ENCODE measurements at regions not wholly inside any gene's neighbourhood (a gene's known extent, or its start where the extent isn't known, plus 50 kb on each side); places are given as distances from the start of the nearest gene placed in this dataset.

DNA sequence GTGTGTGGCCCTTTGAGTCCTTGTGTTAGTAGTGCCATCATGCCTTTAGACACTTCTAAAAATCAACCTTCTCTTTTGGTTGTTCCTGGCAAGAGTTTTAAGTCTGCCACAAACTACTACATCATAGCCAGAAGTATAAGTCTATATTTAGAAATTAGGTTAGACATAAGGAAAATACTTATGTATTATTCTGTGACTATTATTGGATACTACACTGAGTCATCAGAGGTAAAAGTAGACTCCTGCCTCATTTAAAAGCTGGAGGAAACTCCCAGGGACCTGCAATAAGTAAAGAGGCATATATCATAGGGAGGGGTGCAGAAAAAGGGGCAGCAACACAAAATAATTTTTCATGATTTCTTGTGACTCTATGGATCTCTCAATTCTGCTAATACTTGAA, 99.4 kb upstream of the OSR1 start:
- no peak for DNase-seq (ENCODE audit: low read depth in 2 of 2)

DNA sequence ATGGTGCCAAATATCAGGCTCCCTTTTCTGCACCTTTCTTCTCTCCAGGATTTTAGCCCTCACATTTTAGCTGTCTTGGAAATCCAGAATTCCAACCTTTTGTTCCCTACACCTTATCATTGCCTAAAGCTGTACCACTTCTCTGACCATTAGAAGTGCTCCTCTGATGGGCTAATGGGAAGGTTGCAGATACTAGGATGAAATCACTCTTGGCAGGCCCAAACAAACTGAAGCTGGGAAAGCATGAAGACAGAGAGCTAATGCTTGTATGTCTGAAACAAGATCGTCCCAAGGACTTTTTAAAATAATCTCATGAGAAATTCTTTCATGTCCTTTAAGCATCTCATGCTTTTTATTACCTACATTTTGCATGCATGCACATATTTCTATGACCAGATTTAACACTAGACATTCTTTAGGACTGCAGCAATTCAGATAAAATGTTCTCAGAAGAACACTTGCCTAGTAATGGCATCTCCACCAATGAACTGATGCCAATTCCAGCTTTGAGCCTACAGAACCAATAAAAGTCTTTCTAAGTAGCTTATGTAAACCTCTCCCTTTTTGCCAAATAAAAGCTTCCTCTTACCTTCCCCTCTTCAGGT, 98.4 kb upstream of the OSR1 start:
- no peak for DNase-seq (ENCODE audit: low read depth in 2 of 2)

DNA sequence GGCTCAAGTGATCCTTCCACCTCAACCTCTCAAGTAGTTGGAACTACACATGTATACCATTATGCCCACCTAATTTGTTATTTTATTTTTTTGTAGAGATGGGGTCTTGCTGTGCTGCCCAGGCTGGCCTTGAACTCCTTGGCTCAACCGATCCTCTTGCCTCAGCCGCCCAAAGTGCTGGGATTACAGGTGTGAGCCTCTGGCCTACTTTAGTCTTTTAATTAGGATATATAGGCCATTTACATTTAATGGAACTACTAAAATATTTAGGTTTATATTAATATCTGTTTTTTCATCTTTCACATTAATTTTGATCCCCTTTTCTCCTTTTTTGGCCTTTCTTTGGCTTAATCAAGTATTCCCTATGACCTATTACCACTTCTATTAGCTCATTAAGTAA, 95.7 kb upstream of the OSR1 start:
- DNase-seq (ENCODE audit: low read depth in 2 of 2) = no peak

DNA sequence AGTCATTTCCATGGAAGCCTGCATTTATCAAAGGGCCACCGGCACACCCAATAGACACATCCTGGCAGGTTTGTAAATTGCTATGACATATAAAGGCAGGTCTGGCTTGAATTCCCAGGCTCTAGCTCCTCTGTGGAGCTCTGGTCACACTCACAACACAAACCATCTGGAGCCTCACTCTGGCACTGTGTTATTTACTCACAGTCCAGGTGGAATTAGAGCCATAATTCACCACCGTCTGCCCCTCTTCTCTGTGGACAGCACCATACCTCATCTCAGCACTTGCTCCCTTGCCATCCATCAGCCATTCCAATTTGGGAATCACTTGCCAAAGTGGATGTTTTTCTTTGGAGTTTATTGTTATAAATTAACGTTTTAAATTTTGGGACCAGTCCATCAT, 84.3 kb upstream of the OSR1 start:
- no peak for DNase-seq (ENCODE audit: low read depth in 2 of 2)

DNA sequence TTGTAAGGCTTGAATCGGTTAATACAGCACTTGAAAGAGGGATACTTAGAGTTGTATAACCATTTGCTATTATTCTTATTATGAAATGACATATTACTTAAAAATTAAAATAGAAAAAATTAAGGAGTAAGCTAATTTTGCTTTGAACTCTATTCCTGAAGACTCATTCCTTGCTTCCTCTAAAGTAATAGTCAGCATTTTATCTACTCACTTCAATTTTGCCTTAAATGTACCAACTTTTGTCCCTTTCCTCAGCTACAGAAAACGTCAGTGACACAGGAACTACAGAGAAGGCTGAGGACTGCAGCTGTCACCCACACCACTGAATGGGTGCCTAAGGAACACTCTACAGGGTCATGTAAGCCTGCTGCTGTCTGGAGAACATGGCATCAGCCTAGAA, 80.7 kb upstream of the OSR1 start:
- no peak for DNase-seq (ENCODE audit: low read depth in 2 of 2)

DNA sequence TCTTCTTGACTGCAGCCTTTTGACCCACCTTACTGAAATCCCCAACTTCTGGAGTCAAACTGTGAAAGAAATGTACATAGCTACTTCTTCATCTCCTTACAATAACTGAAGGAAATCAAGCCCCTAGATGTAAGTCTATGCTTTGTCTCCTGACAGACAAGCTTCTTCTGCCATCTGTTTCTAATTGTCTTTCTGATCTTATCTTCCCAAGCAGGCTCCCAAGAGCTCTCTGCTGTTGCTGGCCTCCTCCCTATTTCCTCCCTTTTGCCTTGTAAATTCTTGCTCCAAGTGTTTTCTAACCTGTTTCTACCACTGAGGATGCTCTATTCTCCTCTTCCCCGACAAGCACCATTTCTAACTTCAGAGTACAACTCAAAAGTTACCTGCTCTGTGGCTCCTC, 77.4 kb upstream of the OSR1 start:
- DNase-seq (ENCODE audit: low read depth in 2 of 2) = no peak

DNA sequence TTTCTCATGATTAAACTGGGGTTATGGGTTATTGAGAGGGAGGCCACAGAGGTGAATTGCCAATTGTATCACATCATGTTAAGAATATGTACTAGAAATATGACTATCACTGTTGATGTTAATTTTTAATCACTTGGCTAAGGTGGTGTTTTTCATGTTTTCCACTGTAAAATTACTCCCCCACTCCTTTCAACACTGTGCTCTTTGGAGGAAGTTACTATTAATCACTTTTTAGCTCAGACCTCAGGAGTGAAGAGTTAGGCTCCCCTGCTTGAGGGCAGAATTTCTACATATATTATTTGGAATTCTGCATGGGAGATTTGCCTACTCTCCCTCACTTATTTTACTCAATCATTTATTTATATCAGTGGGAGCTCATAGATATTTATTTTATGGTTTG, 76.0 kb upstream of the OSR1 start:
- DNase-seq (ENCODE audit: low read depth in 2 of 2) = no peak

DNA sequence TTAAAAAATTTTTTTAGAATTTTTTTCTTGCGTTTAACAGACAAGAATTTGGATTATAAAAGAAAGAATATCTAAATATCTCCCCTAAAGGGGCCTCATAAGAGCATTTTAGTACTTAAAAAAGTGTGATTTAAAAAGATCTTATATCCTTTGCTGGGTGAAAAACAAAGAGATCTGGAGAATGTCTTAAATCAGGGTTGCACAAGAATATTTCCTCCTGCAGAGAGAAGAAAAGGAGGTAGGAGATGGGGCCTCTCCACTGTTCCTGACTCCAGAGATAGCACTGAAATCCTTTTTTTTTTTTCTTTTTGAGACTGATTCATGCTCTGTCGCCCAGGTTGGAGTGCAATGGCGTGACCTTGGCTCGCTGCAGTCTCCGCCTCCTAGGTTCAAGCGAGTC, 68.5 kb upstream of the OSR1 start:
- no peak for DNase-seq (ENCODE audit: low read depth in 2 of 2)

DNA sequence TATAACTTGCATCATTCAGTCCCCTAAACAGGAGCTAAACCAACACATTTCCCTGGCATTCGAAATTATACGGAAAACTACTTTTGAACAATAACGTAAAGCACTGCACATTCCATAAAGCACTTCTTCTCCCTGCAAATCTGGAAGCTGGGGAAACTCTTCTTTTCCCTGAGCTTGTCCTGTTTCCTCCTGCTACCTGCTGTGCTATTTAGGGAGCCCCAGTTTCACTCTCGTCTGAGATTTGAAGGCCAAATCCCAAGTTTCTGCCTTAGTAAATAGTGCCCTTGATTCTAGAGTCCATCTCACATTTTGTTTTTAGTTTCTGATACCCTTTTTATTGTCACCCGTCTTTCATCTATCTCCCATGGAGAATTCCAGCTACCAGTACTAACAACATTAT, 67.7 kb upstream of the OSR1 start:
- DNase-seq (ENCODE audit: low read depth in 2 of 2) = no peak

DNA sequence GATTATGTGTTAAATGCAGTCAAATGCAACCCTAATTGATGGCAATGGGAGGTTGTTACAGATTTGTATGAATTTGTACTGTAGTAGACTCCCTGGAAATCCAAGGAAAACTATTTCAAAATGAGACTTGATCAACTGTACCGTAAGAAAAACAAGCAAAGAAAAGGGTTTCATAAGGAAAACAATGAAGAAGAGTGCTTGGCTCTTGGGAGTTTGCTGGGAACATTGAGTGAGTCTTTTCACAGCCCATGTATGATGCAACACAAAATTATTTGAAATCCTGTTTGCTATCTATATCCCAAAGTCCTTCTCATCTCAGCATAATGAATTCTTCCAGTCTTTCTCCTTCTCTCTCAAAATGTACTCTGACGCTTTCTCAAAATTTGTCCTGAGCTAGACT, 67.0 kb upstream of the OSR1 start:
- no peak for DNase-seq (ENCODE audit: low read depth in 2 of 2)

DNA sequence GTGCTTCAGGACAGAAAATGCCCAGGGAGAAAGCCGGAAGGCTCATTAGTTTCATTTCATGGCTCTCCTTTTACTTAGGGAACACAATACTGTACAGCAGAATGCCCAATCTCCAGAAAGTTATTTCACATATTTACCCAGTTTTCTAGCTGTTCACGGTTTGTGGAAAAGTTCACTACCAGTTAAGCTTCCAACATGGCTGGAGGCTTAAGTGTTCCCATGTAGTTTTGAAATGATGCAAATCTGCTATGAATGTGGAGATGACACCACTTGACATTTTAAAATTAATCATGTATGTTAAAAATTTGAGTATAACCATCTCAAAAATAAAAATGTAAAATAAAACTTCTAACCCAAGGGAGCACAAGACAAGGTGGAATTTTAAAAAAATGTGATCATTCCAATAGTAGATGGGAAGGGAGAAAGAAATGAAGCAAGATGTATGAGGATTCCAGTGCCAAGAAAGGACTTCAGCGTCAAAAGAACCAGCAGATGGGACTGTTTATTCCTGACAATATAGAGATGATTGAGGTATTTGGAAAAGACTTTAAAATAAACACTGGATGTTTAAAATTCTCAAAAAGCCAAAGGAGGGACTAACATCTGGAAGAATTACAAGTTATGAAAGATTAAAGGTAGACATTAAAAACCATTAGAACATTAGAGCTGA, 60.9 kb upstream of the OSR1 start:
- no peak for DNase-seq (ENCODE audit: low read depth in 2 of 2)

DNA sequence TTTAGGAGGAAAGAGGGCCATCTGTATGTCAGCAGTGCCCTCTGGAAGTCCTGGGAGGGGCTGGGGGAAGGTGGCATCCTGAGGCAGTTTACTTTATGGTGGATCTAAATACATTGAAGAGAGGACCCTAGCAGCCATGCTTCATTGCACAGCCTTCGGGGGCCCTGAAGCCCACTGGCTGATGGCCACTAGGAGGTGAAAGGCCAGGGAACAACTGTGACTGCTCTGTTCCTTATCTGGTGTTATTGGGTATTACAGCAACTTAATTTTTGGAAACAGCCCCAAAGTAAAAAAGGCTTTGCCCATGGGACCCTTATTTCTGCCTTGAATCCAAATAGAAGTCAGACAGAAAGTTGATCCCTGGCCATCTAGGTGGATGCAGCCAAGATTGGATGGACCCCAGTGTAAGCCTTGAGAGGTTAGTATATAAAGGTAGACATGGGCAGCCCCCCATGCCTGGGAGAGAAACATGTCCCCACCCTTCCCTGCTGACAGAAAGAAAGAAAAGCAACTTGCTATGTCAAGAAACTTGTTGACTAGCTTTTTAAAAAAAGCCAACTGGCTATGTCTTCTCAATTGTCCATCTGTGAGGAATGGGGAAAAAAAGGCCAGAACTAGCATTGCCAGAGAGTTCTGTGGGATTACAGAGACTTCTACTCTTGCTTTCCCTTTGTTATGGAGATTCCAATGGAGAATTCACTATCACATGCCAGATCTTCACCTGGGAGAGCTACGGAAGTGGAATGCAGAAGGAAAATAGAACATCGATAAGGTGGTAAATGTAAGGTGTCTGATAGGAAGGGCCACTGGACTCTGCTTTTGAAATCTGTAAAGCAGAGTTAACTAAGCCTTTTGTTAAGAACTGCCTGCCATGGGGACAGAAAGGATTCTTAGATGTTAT, 58.6 kb upstream of the OSR1 start:
- no peak for DNase-seq (ENCODE audit: low read depth in 2 of 2)

DNA sequence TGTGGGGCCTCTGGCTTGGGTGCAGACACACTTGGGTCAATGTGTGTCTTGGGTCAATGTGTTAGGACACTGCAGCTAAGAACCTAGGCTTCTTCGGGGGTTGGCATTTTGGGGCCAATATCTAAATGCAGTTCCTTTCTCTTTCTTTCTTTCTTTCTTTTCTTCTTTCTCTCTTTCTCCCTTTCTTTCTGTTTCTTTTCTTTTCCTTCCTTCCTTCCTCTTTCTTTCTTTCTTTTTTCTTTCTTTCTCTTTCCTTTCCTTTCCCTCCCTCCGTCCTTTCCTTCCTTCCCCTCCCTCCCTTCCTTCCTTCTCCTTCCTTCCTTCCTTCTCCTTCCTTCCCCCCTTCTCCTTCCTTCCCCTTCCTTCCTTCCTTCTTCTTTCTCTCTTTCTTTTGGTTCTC, 57.7 kb upstream of the OSR1 start:
- no peak for DNase-seq (ENCODE audit: low read depth in 2 of 2)

DNA sequence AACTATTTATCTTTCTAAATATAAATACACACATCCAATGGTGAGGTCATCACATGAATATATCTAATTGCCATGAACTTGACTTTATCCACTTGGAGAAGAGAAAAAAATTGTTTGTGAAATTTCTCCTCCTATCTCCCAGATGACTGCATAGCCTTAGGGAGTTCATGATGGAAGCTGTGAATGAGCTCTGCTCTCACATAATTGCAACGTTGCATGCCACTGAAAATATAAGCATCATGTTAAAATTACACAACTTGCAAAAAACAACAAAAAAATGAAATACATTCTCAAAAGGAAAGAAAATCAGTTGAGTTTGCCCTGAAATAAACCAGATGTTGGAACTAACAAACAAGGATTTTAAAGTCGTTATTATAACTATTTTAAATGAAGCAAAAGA, 50.6 kb upstream of the OSR1 start:
- no peak for DNase-seq (ENCODE audit: low read depth in 2 of 2)

DNA sequence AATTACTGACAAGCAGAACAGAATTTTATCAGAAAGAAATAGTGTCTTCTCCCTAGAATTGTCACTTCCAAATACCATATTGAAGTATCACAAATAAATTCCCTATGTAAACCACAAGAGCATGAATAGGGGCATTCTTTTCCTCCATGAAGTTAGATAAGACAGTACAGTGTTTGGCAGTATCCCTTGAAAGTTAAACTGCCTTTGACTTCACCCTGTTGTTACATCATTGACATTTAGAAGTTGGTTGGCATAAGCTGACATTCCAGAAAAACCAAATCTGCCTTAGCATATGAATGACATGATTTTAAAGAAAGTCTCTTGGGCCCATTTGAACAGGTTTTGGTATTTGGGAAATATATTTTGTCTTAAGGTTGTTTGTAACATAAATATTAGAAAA, 50.2 kb upstream of the OSR1 start:
- no peak for DNase-seq (ENCODE audit: low read depth in 2 of 2)

Measured in lung microvascular endothelial cell (primary cell).